ENCODE measurements at regions not wholly inside any gene's neighbourhood (a gene's known extent, or its start where the extent isn't known, plus 50 kb on each side); places are given as distances from the start of the nearest gene placed in this dataset.
A peak's percentile ranks its signal among the peaks of the same experiment; 100 is the strongest.

- no peak for DNase-seq
Observed at GRCh38 chr17:62880120-62880519, 72.0 kb upstream of the MARCHF10 start.

GRCh38 chr17:62876673-62877405 is 68.7 kb upstream of the MARCHF10 start:
- DNase-seq: no peak

GRCh38 chr17:62876063-62876462 is 67.9 kb upstream of the MARCHF10 start:
- DNase-seq: no peak

GRCh38 chr17:62875296-62875695 is 67.2 kb upstream of the MARCHF10 start:
- no peak for DNase-seq

GRCh38 chr17:62871291-62871690 is 63.2 kb upstream of the MARCHF10 start:
- no peak for DNase-seq

GRCh38 chr17:62870552-62870971 is 62.4 kb upstream of the MARCHF10 start:
- DNase-seq: no peak

GRCh38 chr17:62870030-62870541 is 62.0 kb upstream of the MARCHF10 start:
- DNase-seq: no peak

- DNase-seq: no peak
Observed at GRCh38 chr17:62868723-62869122, 60.6 kb upstream of the MARCHF10 start.

- no peak for DNase-seq
Observed at GRCh38 chr17:62868008-62868407, 59.9 kb upstream of the MARCHF10 start.

GRCh38 chr17:62867303-62867702 is 59.2 kb upstream of the MARCHF10 start:
- no peak for DNase-seq

GRCh38 chr17:62866471-62866870 is 58.4 kb upstream of the MARCHF10 start:
- peak; percentile 28 to 45 for DNase-seq

- no peak for DNase-seq
Observed at GRCh38 chr17:62865586-62865985, 57.5 kb upstream of the MARCHF10 start.

- DNase-seq: no peak
Observed at GRCh38 chr17:62862251-62862650, 54.1 kb upstream of the MARCHF10 start.

GRCh38 chr17:62860962-62861873 is 53.1 kb upstream of the MARCHF10 start:
- DNase-seq: no peak

- no peak for DNase-seq
Observed at GRCh38 chr17:62859146-62859545, 51.0 kb upstream of the MARCHF10 start.

All from Kasumi-1 (cell line).